ENCODE measurements at regions not wholly inside any gene's neighbourhood (a gene's known extent, or its start where the extent isn't known, plus 50 kb on each side); places are given as distances from the start of the nearest gene placed in this dataset.

GRCh38 chr1:8171751-8172464, 145.8 kb upstream of the ERRFI1 start:
- TF ChIP-seq CTCF (IDR thresholded peaks at IDR 0.05; ENCODE audit: low read length) (no peak), EZH2 (IDR thresholded peaks at IDR 0.05; ENCODE audit: borderline replicate concordance, low read length) (no peak)
